Neutrophil (primary cell): ENCODE measurements at regions not wholly inside any gene's neighbourhood (a gene's known extent, or its start where the extent isn't known, plus 50 kb on each side); places are given as distances from the start of the nearest gene placed in this dataset.

Experiments
- H3K27ac ChIP-seq: fragments of 200-600 bp; sonication (generic); 2 replicates; pipeline ENCODE4 v1.5.1; 2016; ENCODE audit warnings: mild to moderate bottlenecking, moderate library complexity
- H3K27me3 ChIP-seq: fragments of 200-600 bp; sonication (generic); 2 replicates; pipeline ENCODE4 v1.6.0; 2016; ENCODE audit warnings: mild to moderate bottlenecking
- H3K36me3 ChIP-seq: fragments of 200-600 bp; sonication (generic); 2 replicates; pipeline ENCODE4 v1.5.1; 2017
- H3K4me1 ChIP-seq, 2 experiments: fragments of 200-600 bp in 1 of 2; sonication (generic) in 1 of 2; 1 replicate in 1 of 2; 2 replicates in 1 of 2; pipeline versions ENCODE4 v1.5.1 to v1.6.1; 2013 to 2016; ENCODE audit warnings: low read depth in 1 of 2, low read length in 1 of 2, mild to moderate bottlenecking in 1 of 2, moderate library complexity in 1 of 2; ENCODE audit not compliant: control insufficient read depth in 1 of 2, insufficient read depth in 1 of 2
- H3K4me3 ChIP-seq, 2 experiments: fragments of 200-600 bp in 1 of 2; sonication (generic) in 1 of 2; 1 replicate in 1 of 2; 2 replicates in 1 of 2; pipeline ENCODE4 v1.5.1; 2013 to 2016; ENCODE audit warnings: low read depth in 1 of 2, low read length in 1 of 2, mild to moderate bottlenecking in 1 of 2, moderate library complexity in 1 of 2
- H3K9me3 ChIP-seq: fragments of 200-600 bp; sonication (generic); 2 replicates; pipeline ENCODE4 v1.5.1; 2016
- TF ChIP-seq, protein P1 (sequence below): fragments of 200-600 bp; sonication (generic); IDR thresholded peaks from 2 replicates; pipeline ENCODE4 v1.5.1; 2016; ENCODE audit warnings: antibody characterized with exemption

- Histone ChIP-seq H3K27me3 (no peaks in the 10 kb centered on the region), H3K27ac (no peak overlapping the region), H3K4me1 (no peaks in the 10 kb centered on the region), H3K36me3 (peaks cover 8% of the 10 kb centered on the region), H3K4me3 (no peak overlapping the region), H3K9me3 (no peaks in the 10 kb centered on the region)
- TF ChIP-seq, protein P1, sequence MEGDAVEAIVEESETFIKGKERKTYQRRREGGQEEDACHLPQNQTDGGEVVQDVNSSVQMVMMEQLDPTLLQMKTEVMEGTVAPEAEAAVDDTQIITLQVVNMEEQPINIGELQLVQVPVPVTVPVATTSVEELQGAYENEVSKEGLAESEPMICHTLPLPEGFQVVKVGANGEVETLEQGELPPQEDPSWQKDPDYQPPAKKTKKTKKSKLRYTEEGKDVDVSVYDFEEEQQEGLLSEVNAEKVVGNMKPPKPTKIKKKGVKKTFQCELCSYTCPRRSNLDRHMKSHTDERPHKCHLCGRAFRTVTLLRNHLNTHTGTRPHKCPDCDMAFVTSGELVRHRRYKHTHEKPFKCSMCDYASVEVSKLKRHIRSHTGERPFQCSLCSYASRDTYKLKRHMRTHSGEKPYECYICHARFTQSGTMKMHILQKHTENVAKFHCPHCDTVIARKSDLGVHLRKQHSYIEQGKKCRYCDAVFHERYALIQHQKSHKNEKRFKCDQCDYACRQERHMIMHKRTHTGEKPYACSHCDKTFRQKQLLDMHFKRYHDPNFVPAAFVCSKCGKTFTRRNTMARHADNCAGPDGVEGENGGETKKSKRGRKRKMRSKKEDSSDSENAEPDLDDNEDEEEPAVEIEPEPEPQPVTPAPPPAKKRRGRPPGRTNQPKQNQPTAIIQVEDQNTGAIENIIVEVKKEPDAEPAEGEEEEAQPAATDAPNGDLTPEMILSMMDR, result no peak
Observed at GRCh38 chr10:45534572-45534971, 138.0 kb downstream of the ZFAND4 start.

GRCh38 chr10:45532480-45532879, 140.1 kb downstream of the ZFAND4 start:
- Histone ChIP-seq H3K27me3 (no peaks in the 10 kb centered on the region), H3K4me1 (no peaks in the 10 kb centered on the region), H3K9me3 (no peaks in the 10 kb centered on the region), H3K4me3 (no peak overlapping the region), H3K27ac (no peak overlapping the region), H3K36me3 (peaks cover 8% of the 10 kb centered on the region)
- TF ChIP-seq, protein P1, result no peak

DNA sequence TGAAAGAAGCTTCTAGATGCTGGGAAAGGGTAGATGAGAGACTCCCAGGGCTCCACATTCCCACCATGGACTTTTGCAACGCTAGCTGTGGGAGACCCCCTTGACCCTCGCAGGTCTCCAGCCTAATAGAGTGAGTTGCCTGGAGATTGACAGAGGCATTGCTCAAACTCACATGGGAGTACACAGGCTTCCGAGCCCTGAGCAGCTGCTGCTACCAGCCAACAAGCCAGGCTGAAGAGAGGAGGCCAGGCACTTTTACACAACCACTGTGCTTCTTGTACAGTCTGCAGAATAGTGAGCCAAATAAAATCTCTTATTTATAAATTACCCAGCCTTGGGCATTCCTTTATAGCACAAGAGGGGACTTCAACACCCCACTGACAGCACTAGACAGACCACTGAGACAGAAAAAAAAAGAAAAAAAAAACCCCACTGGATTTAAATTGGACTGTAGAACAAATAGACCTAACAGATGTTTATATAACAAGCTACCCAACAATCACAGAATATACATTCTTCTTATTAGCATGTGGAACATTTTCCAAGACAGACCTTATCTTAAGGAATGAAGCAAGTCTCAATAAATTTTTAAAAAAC, 146.2 kb downstream of the ZFAND4 start:
- Histone ChIP-seq H3K9me3 (no peaks in the 10 kb centered on the region), H3K36me3 (no peaks in the 10 kb centered on the region), H3K27me3 (no peaks in the 10 kb centered on the region), H3K4me3 (no peak overlapping the region), H3K4me1 (no peaks in the 10 kb centered on the region), H3K27ac (no peak overlapping the region)
- TF ChIP-seq, protein P1, result no peak

DNA sequence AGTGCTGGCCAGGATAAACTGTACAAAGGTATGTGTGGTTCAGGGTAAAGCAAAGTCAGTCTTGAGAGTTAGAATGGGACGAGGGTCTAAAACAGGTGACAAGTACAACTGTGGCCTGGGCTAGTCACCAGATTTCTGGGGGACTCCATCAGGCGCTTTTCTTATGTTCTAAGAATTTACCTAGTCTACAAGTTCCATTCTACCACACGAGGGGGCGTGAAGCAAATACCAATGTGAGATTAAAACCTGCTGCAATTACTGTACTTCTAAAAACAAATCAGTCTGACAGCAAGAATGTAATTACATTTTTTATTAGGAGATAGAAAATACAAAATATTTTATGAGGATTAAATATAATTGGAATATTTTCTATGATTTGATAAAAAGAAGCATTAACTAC, 146.5 kb downstream of the ALOX5 start:
- H3K27ac ChIP-seq, result no peak overlapping the region
- no peaks in the 10 kb centered on the region for H3K9me3 ChIP-seq
- TF ChIP-seq, protein P1, result no peak
- no peak overlapping the region for H3K4me3 ChIP-seq
- no peaks in the 10 kb centered on the region for H3K27me3 ChIP-seq
- no peaks in the 10 kb centered on the region for H3K4me1 ChIP-seq
- H3K36me3 ChIP-seq, result no peaks in the 10 kb centered on the region

DNA sequence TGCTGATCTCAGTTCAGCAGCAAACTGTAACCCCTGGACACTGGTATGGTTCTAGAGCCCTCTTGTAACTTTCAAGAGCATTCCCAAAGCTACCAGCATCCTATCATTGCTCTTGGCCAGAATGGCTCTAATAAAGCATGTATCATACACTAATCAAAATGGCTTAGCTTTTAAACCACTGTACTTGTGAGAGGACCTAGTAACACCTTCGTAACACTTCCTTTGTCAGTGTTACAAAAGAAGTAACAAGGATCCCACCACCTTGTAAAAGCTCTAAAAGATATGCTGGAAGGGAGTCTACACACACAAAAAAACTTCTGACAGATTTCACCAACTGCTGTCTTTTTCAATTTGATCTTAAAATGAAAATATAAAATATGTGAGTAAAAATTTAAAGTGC, 144.7 kb downstream of the ALOX5 start:
- no peak overlapping the region for H3K4me3 ChIP-seq
- no peak overlapping the region for H3K27ac ChIP-seq
- TF ChIP-seq, protein P1, result no peak
- H3K9me3 ChIP-seq, result no peaks in the 10 kb centered on the region
- H3K36me3 ChIP-seq, result peaks cover under 1% of the 10 kb centered on the region
- H3K4me1 ChIP-seq, result no peaks in the 10 kb centered on the region
- no peaks in the 10 kb centered on the region for H3K27me3 ChIP-seq

- peaks cover 5% of the 10 kb centered on the region for H3K36me3 ChIP-seq
- H3K27ac ChIP-seq, result no peak overlapping the region
- H3K27me3 ChIP-seq, result no peaks in the 10 kb centered on the region
- H3K4me1 ChIP-seq, result no peaks in the 10 kb centered on the region
- no peaks in the 10 kb centered on the region for H3K9me3 ChIP-seq
- H3K4me3 ChIP-seq, result no peak overlapping the region
- TF ChIP-seq, protein P1, result no peak
Observed at GRCh38 chr10:45515630-45516029, 141.6 kb downstream of the ALOX5 start.
